SKM-1 treated with dmso at 0.1 percent for 144 hours (cell line): ENCODE measurements at regions not wholly inside any gene's neighbourhood (a gene's known extent, or its start where the extent isn't known, plus 50 kb on each side); places are given as distances from the start of the nearest gene placed in this dataset.
A peak's percentile ranks its signal among the peaks of the same experiment; 100 is the strongest.
"Not testable (repeated sequence)": the region's sequence is repeated elsewhere in the genome, so short reads cannot be mapped to it uniquely, and the experiment has no call there.

Experiments used
- DNase-seq: peaks from one replicate; lab custom pipeline; 2025; ENCODE audit not compliant: unreplicated experiment; lab: John Stamatoyannopoulos, UW

- DNase-seq = no peak
Observed at GRCh38 chr11:81337756-81338155, 1395.9 kb downstream of the FAM181B start.

DNA sequence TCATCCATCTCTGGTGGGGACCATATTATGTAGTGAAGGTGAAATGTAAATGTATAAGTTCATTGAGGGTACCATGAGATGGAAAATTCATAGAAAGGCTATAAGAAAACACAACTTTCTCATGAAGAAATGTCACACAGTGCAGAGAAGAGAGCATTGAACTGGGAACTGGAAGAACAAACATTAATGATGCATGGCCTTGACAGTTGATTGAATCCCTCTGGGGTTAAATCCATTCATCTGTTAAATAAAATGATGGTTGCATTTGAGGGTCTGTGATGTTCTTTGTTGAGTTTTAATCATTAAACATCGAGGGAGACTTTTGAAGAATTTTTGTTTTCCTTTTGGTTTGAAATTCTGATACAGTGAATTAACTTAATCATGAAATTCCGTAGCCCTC is 1401.4 kb downstream of the FAM181B start:
- DNase-seq = no peak

- no peak for DNase-seq
Observed at GRCh38 chr11:81331611-81332235, 1401.9 kb downstream of the FAM181B start.

- no peak for DNase-seq
Observed at GRCh38 chr11:81331088-81331487, 1402.6 kb downstream of the FAM181B start.

DNA sequence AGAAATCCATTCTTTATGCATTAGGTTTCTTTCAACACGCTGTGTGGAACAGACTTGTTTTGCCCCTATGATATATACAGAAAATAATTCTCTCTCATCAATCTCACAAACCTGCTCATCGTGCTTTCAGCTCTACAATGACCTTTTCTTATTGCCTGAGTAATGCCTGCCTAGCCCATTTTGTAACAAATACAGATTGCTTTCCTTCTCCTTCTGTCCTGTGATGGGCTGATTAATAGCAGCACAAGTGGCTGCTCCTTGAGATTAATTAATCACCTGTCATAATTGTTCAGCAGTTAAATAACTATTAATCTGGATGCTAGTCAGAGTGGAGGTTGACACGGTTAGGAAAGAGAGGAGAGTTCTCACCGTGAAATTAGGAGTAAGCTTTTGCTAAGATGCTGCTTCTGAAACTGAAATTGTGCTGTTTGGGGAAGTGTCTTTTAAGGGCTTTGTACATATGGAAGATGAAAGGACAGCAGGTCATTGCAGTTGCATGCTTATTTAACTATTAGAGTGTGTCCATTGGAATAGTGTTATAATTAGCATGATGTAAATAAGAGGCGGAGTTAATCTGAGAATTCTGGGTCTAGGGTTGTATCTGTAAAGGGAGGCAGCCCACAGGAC is 1430.5 kb downstream of the FAM181B start:
- no peak for DNase-seq

GRCh38 chr11:81301166-81301830 is 1432.4 kb downstream of the FAM181B start:
- no peak for DNase-seq

DNA sequence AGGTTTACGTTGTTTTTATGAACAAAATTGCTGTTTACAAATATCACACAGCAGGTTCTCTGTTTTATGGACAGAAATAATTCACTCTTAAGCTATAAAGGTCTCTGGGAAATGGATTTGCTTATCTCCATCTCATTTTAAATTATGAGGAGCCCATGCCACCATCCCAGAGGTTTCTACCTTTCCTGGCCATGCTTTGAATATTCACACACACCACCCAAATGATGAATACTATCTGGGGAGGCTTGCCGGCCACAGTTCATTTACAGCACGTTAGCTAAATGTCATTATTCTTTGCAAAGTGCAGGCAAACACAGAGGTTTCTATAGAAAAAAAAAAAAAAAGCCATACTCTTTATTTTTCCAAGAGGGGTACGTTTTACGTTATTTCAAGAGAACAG is 1446.7 kb downstream of the FAM181B start:
- no peak for DNase-seq

- no peak for DNase-seq
Observed at GRCh38 chr11:81286550-81286949, 1447.1 kb downstream of the FAM181B start.

DNA sequence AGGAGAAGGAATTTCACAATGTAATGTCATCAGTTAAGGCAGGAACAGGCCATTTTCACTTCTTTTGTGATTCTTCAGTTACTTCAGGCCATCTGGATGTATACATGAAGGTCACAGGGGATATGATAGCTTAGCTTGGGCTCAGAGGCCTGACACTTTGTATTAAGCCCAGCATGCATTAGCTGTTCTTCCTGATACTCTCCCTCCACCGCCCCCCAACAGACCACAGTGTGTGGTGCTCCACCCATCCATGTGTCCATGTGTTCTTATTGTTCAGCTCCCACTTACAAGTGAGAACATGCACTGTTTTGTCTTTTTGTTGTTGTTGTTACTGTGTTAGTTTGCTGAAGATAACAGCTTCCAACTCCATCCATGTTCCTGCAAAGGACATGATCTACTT is 1453.4 kb downstream of the FAM181B start:
- DNase-seq = not testable (repeated sequence)

- no peak for DNase-seq
Observed at GRCh38 chr11:81278991-81279390, 1454.7 kb downstream of the FAM181B start.

DNA sequence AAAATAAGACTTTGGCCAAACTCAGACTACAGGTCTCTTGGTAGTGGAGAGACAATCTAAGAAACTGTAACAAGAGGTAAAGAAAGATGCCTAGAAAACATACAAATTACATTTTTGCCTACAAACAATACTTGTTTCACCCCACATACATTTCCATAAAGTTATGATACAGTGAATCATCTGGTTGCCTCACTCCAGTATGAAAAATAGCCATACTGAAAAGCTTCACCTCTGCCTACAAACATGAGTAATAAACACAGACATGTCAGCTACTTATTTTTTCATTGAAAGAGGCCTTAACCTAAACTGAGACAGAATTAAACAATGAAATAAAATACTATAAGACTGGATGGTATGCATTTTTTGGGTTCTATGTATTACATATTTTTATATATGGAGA is 1463.0 kb downstream of the FAM181B start:
- no peak for DNase-seq

- no peak for DNase-seq
Observed at GRCh38 chr11:81267246-81267645, 1466.4 kb downstream of the FAM181B start.

DNA sequence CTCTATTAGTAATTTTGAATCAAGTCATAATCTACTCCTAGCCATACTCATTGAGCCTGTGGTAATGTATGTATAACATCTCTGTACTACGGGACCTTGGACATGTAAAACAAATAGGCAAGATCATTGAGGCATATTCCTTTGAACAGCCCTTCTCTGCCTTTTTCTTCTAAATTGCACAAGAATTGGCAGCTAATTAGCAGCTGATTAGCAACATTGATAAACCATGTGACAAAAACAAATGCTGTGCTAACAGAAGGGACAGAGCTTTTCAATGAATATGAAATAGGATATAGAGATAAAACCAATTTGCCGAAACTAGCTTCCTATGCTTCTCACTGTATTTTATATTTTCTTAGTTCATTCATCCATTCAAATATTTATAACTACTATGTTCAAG is 1474.2 kb downstream of the FAM181B start:
- no peak for DNase-seq

DNA sequence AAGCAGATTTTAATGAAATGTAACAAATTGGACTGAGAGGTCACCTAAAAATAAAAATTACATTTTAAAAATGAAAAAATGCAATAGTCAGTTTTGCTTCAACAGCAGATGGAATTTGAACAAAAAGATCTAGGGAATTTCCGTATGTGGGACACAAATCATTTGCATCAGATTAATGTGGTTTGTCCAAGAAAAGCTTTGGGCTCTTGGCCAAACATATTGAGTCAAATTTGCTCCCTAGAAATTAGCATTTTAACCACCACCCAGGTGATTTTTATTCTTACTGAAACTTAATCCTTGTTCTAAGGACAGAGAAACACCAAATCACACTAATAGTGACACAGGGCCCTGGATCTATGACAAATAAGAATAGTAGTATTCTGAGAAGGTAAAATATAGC is 1477.8 kb downstream of the FAM181B start:
- no peak for DNase-seq

- DNase-seq = no peak
Observed at GRCh38 chr11:81253244-81253643, 1480.4 kb downstream of the FAM181B start.

DNA sequence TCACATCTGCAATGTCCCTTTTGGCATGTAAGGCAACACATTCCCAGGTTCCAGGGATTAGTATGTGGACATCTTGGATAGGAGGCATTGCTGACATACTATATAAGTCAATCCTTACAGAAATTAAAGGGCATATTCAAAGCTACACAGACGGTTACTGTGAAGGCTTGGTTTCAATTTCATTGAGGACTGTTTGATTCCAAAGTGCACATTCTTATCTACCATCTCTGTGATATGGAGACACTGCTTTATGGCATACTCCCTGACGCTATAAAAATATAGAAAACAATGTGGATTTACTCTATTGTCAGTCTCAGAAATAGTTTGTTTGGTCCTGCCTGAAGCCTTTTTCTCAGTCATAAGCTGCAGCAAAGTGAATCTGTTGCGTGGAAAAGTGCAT is 1486.7 kb downstream of the FAM181B start:
- no peak for DNase-seq

GRCh38 chr11:81245791-81246190 is 1487.9 kb downstream of the FAM181B start:
- DNase-seq = no peak

- DNase-seq = no peak
Observed at GRCh38 chr11:81241672-81242275, 1491.9 kb downstream of the FAM181B start.

GRCh38 chr11:81237139-81237538 is 1496.5 kb downstream of the FAM181B start:
- DNase-seq = peak; percentile 47

GRCh38 chr11:81227409-81227808 is 1506.3 kb downstream of the FAM181B start:
- DNase-seq = not testable (repeated sequence)

DNA sequence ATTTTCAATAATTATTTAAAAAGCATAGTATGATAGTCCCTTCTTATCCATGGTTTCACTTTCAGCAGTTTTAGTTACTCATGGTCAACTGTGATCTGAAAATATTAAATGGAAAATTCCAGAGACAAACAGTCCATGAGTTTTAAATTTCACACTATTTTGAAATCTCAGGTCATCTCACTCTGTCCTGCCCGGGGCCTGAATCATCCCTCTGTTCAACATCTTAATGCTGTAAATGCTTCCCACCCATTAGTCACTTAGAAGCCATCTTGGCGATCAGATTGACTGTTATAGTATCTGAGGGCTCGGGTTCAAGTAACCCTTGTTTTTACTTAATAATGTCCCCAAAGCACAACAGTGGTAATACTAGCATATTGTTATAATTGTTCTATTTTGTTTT is 1509.3 kb downstream of the FAM181B start:
- DNase-seq = no peak

GRCh38 chr11:81222491-81222890 is 1511.2 kb downstream of the FAM181B start:
- DNase-seq = no peak
